ENCODE measurements at regions not wholly inside any gene's neighbourhood (a gene's known extent, or its start where the extent isn't known, plus 50 kb on each side); places are given as distances from the start of the nearest gene placed in this dataset.

GRCh38 chr5:130268489-130268888 lies 364.2 kb downstream of the CHSY3 start:
- Mint-ChIP-seq H3K36me3 (no peaks in the 10 kb centered on the region), H3K27ac (no peak overlapping the region), H3K27me3 (peaks cover 2% of the 10 kb centered on the region), H3K4me1 (no peaks in the 10 kb centered on the region), H3K9me3 (no peaks in the 10 kb centered on the region), H3K4me3 (no peak overlapping the region)

GRCh38 chr5:130267926-130268325 lies 363.7 kb downstream of the CHSY3 start:
- Mint-ChIP-seq H3K9me3 (no peaks in the 10 kb centered on the region), H3K36me3 (no peaks in the 10 kb centered on the region), H3K27ac (no peak overlapping the region), H3K4me1 (no peaks in the 10 kb centered on the region), H3K27me3 (peaks cover 2% of the 10 kb centered on the region), H3K4me3 (no peak overlapping the region)

- no peaks in the 10 kb centered on the region for H3K36me3 Mint-ChIP-seq
- no peaks in the 10 kb centered on the region for H3K27me3 Mint-ChIP-seq
- H3K9me3 Mint-ChIP-seq = peaks cover 9% of the 10 kb centered on the region
- no peaks in the 10 kb centered on the region for H3K4me1 Mint-ChIP-seq
- no peak overlapping the region for H3K4me3 Mint-ChIP-seq
- H3K27ac Mint-ChIP-seq = no peak overlapping the region
Measured at GRCh38 chr5:130260481-130260880, 356.2 kb downstream of the CHSY3 start.

- Mint-ChIP-seq H3K36me3 (no peaks in the 10 kb centered on the region), H3K4me1 (no peaks in the 10 kb centered on the region), H3K9me3 (peaks cover 13% of the 10 kb centered on the region)
Measured at GRCh38 chr5:130251931-130252330, 347.7 kb downstream of the CHSY3 start.

GRCh38 chr5:130243641-130244040 lies 339.4 kb downstream of the CHSY3 start:
- H3K27me3 Mint-ChIP-seq = peaks cover 2% of the 10 kb centered on the region
- no peaks in the 10 kb centered on the region for H3K4me1 Mint-ChIP-seq
- H3K27ac Mint-ChIP-seq = no peak overlapping the region
- no peaks in the 10 kb centered on the region for H3K9me3 Mint-ChIP-seq
- no peaks in the 10 kb centered on the region for H3K36me3 Mint-ChIP-seq
- no peak overlapping the region for H3K4me3 Mint-ChIP-seq

More at GRCh38 chr5:130251931-130252330, 347.7 kb downstream of the CHSY3 start:
- no peak overlapping the region for H3K4me3 Mint-ChIP-seq
- peaks cover 3% of the 10 kb centered on the region for H3K27me3 Mint-ChIP-seq
- H3K27ac Mint-ChIP-seq = no peak overlapping the region

GRCh38 chr5:130237721-130238120 lies 333.5 kb downstream of the CHSY3 start:
- no peaks in the 10 kb centered on the region for H3K36me3 Mint-ChIP-seq
- no peak overlapping the region for H3K27ac Mint-ChIP-seq
- H3K9me3 Mint-ChIP-seq = peaks cover 6% of the 10 kb centered on the region
- peaks cover 5% of the 10 kb centered on the region for H3K27me3 Mint-ChIP-seq
- no peaks in the 10 kb centered on the region for H3K4me1 Mint-ChIP-seq
- no peak overlapping the region for H3K4me3 Mint-ChIP-seq

Measured in activated naive CD4-positive, alpha-beta T cell treated with anti-CD3 and anti-CD28 coated beads, Interleukin-2, amount 50 U/mL, for 24 hours (primary cell).